Astrocyte (in vitro differentiated cells and primary cell): ENCODE measurements at regions not wholly inside any gene's neighbourhood (a gene's known extent, or its start where the extent isn't known, plus 50 kb on each side); places are given as distances from the start of the nearest gene placed in this dataset.

Experiments
- DNase-seq: peaks from one replicate; pipeline ENCODE4 v3.0.0-alpha.2; 2010; ENCODE audit warnings: low read depth
- FAIRE-seq: peaks from 2 replicates; lab custom pipeline; 2011; peaks lifted over from hg19 to GRCh38; lab: Jason Lieb, UNC
- H2AFZ ChIP-seq: 2 replicates; pipeline ENCODE4 v1.6.0; 2012; ENCODE audit warnings: low read depth, low read length, inconsistent platforms
- H3K27ac ChIP-seq: 2 replicates; pipeline ENCODE4 v1.5.1; 2011; ENCODE audit warnings: low read depth, low read length, inconsistent platforms
- H3K27me3 ChIP-seq: 2 replicates; pipeline ENCODE4 v1.6.0; 2011; ENCODE audit warnings: low read length, inconsistent platforms; ENCODE audit not compliant: insufficient read depth
- H3K36me3 ChIP-seq: 2 replicates; pipeline ENCODE4 v1.5.1; 2011; ENCODE audit warnings: low read length, inconsistent platforms; ENCODE audit not compliant: insufficient read depth
- H3K4me1 ChIP-seq: 2 replicates; pipeline ENCODE4 v1.5.1; 2011; ENCODE audit warnings: low read length, inconsistent platforms; ENCODE audit not compliant: insufficient read depth
- H3K4me2 ChIP-seq: 2 replicates; pipeline ENCODE4 v1.6.0; 2012; ENCODE audit warnings: low read length, inconsistent platforms
- H3K4me3 ChIP-seq: 2 replicates; pipeline ENCODE4 v1.5.1; 2011; ENCODE audit warnings: low read depth, mild to moderate bottlenecking, low read length, inconsistent platforms; ENCODE audit not compliant: insufficient read depth
- H3K79me2 ChIP-seq: 2 replicates; pipeline ENCODE4 v1.6.0; 2012; ENCODE audit warnings: mild to moderate bottlenecking, low read length, inconsistent platforms; ENCODE audit not compliant: insufficient read depth
- H3K9ac ChIP-seq: 2 replicates; pipeline ENCODE4 v1.6.0; 2012; ENCODE audit warnings: mild to moderate bottlenecking, low read length, inconsistent platforms
- H3K9me3 ChIP-seq: 2 replicates; pipeline ENCODE4 v1.5.1; 2012; ENCODE audit warnings: low read depth, mild to moderate bottlenecking, low read length, inconsistent platforms; ENCODE audit not compliant: insufficient read depth
- H4K20me1 ChIP-seq: 2 replicates; pipeline ENCODE4 v1.6.0; 2012; ENCODE audit warnings: low read length, inconsistent platforms; ENCODE audit not compliant: insufficient read depth
- H3K27ac Mint-ChIP-seq: one replicate; pipeline ENCODE4 v1.8.0; 2021; ENCODE audit warnings: mild to moderate bottlenecking, mixed read lengths; ENCODE audit not compliant: unreplicated experiment
- H3K27me3 Mint-ChIP-seq: one replicate; pipeline ENCODE4 v1.8.0; 2021; ENCODE audit warnings: low read depth, mixed read lengths; ENCODE audit not compliant: unreplicated experiment
- H3K36me3 Mint-ChIP-seq: one replicate; pipeline ENCODE4 v1.8.0; 2021; ENCODE audit warnings: low read depth, mixed read lengths; ENCODE audit not compliant: unreplicated experiment
- H3K4me1 Mint-ChIP-seq: one replicate; pipeline ENCODE4 v1.8.0; 2021; ENCODE audit warnings: low read depth, mixed read lengths; ENCODE audit not compliant: unreplicated experiment
- H3K4me3 Mint-ChIP-seq: one replicate; pipeline ENCODE4 v1.8.0; 2021; ENCODE audit warnings: mild to moderate bottlenecking, moderate library complexity, mixed read lengths; ENCODE audit not compliant: unreplicated experiment
- H3K9me3 Mint-ChIP-seq: one replicate; pipeline ENCODE4 v1.8.0; 2021; ENCODE audit warnings: mild to moderate bottlenecking, mixed read lengths; ENCODE audit not compliant: unreplicated experiment
- EZH2 ChIP-seq: IDR thresholded peaks from 2 replicates; pipeline ENCODE4 v1.6.1; 2012; ENCODE audit warnings: mild to moderate bottlenecking, low read length, inconsistent platforms; ENCODE audit not compliant: insufficient read depth
- TF ChIP-seq, protein P1 (sequence below): IDR thresholded peaks from 2 replicates; pipeline ENCODE4 v1.5.1; 2011; ENCODE audit warnings: low read depth, mild to moderate bottlenecking, inconsistent platforms, low read length, moderate library complexity; ENCODE audit not compliant: insufficient read depth

GRCh38 chr2:199663157-199663556, 187.8 kb downstream of the FTCDNL1 start:
- TF ChIP-seq, protein P1, sequence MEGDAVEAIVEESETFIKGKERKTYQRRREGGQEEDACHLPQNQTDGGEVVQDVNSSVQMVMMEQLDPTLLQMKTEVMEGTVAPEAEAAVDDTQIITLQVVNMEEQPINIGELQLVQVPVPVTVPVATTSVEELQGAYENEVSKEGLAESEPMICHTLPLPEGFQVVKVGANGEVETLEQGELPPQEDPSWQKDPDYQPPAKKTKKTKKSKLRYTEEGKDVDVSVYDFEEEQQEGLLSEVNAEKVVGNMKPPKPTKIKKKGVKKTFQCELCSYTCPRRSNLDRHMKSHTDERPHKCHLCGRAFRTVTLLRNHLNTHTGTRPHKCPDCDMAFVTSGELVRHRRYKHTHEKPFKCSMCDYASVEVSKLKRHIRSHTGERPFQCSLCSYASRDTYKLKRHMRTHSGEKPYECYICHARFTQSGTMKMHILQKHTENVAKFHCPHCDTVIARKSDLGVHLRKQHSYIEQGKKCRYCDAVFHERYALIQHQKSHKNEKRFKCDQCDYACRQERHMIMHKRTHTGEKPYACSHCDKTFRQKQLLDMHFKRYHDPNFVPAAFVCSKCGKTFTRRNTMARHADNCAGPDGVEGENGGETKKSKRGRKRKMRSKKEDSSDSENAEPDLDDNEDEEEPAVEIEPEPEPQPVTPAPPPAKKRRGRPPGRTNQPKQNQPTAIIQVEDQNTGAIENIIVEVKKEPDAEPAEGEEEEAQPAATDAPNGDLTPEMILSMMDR, result no peak
- TF ChIP-seq EZH2, result no peak
- H2AFZ ChIP-seq, result no peak overlapping the region
- H3K27ac Mint-ChIP-seq, result no peak overlapping the region
- no peak overlapping the region for H3K4me3 Mint-ChIP-seq
- no peaks in the 10 kb centered on the region for H4K20me1 ChIP-seq
- peaks cover 2% of the 10 kb centered on the region for H3K27me3 Mint-ChIP-seq
- no peak overlapping the region for H3K4me3 ChIP-seq
- H3K9me3 Mint-ChIP-seq, result no peaks in the 10 kb centered on the region
- H3K27me3 ChIP-seq, result no peaks in the 10 kb centered on the region
- H3K36me3 Mint-ChIP-seq, result no peaks in the 10 kb centered on the region
- H3K4me2 ChIP-seq, result no peak overlapping the region
- H3K27ac ChIP-seq, result no peak overlapping the region
- no peaks in the 10 kb centered on the region for H3K79me2 ChIP-seq
- H3K9ac ChIP-seq, result no peak overlapping the region
- H3K36me3 ChIP-seq, result no peaks in the 10 kb centered on the region
- DNase-seq (no peak), FAIRE-seq (no peak)
- H3K4me1 Mint-ChIP-seq, result no peaks in the 10 kb centered on the region
- no peaks in the 10 kb centered on the region for H3K9me3 ChIP-seq
- H3K4me1 ChIP-seq, result no peaks in the 10 kb centered on the region

- no peak overlapping the region for H3K4me3 Mint-ChIP-seq
- Histone ChIP-seq H3K9me3 (no peaks in the 10 kb centered on the region), H3K27me3 (no peaks in the 10 kb centered on the region), H3K4me2 (no peak overlapping the region), H3K27ac (no peak overlapping the region), H2AFZ (no peak overlapping the region), H3K4me3 (no peak overlapping the region), H4K20me1 (no peaks in the 10 kb centered on the region), H3K79me2 (no peaks in the 10 kb centered on the region), H3K4me1 (no peaks in the 10 kb centered on the region), H3K36me3 (no peaks in the 10 kb centered on the region), H3K9ac (no peak overlapping the region)
- H3K9me3 Mint-ChIP-seq, result no peaks in the 10 kb centered on the region
- DNase-seq (no peak), FAIRE-seq (no peak)
- TF ChIP-seq, protein P1, result no peak
- no peak for TF ChIP-seq EZH2
- peaks cover 2% of the 10 kb centered on the region for H3K27me3 Mint-ChIP-seq
- no peaks in the 10 kb centered on the region for H3K36me3 Mint-ChIP-seq
- no peak overlapping the region for H3K27ac Mint-ChIP-seq
- H3K4me1 Mint-ChIP-seq, result no peaks in the 10 kb centered on the region
Observed at GRCh38 chr2:199662255-199662654, 188.7 kb downstream of the FTCDNL1 start.

DNA sequence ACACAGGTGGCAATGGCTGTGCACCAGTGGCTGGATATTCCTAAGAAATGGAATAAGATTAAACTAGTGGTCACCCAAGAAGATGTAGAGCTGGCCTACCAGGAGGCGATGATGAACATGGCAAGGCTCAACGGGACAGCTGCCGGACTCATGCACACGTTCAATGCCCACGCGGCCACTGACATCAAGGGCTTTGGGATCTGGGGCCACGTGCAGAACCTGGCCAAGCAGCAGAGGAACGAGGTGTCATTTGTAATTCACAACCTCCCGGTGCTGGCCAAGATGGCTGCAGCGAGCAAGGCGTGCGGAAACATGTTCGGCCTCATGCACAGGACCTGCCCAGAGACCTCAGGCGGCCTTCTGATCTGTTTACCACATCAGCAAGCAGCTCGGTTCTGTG, 190.8 kb downstream of the FTCDNL1 start:
- Histone ChIP-seq H2AFZ (no peak overlapping the region), H3K36me3 (no peaks in the 10 kb centered on the region), H3K27me3 (no peaks in the 10 kb centered on the region), H3K4me3 (no peak overlapping the region), H4K20me1 (no peaks in the 10 kb centered on the region), H3K9ac (no peak overlapping the region), H3K4me2 (no peak overlapping the region), H3K4me1 (no peaks in the 10 kb centered on the region), H3K79me2 (no peaks in the 10 kb centered on the region), H3K9me3 (no peaks in the 10 kb centered on the region), H3K27ac (no peak overlapping the region)
- Mint-ChIP-seq H3K27me3 (peaks cover 2% of the 10 kb centered on the region), H3K4me1 (no peaks in the 10 kb centered on the region), H3K36me3 (no peaks in the 10 kb centered on the region), H3K9me3 (peaks cover 2% of the 10 kb centered on the region), H3K4me3 (no peak overlapping the region), H3K27ac (no peak overlapping the region)
- no peak for DNase-seq
- no peak for FAIRE-seq
- TF ChIP-seq, protein P1, result no peak
- no peak for TF ChIP-seq EZH2
